ENCODE measurements at regions not wholly inside any gene's neighbourhood (a gene's known extent, or its start where the extent isn't known, plus 50 kb on each side); places are given as distances from the start of the nearest gene placed in this dataset.

DNA sequence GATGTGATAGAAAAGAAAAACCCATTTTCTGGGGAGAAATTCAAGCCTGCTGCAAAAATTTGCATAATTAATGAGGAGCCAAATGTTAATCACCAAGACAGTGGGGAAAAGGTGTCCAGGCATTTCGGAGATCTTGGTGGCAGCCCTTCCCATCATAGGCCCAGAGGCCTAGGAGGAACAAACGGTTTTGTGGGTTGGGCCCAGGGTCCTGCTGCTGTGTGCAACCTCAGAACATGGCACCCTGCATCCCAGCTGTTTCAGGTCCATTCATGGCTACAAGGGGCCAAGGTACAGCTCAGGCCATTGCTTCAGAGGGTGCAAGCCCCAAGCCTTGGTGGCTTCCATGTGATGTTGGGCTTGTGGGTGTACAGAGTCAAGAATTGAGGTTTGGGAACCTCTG, 189.8 kb upstream of the IMPG1 start:
- TF ChIP-seq, protein P1, sequence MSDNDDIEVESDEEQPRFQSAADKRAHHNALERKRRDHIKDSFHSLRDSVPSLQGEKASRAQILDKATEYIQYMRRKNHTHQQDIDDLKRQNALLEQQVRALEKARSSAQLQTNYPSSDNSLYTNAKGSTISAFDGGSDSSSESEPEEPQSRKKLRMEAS (CRISPR knock-in tag; IDR thresholded peaks at IDR 0.05) = no peak
- TF ChIP-seq SMC3 (conservative IDR thresholded peaks at IDR 0.05; ENCODE audit: insufficient read depth, low read depth, low read length) (no peak), ZNF224 (CRISPR knock-in tag; IDR thresholded peaks at IDR 0.05) (no peak), SREBF2 (CRISPR knock-in tag; IDR thresholded peaks at IDR 0.05) (no peak), GABPB1 (CRISPR knock-in tag; IDR thresholded peaks at IDR 0.05) (no peak)
- TF ChIP-seq, protein P2, sequence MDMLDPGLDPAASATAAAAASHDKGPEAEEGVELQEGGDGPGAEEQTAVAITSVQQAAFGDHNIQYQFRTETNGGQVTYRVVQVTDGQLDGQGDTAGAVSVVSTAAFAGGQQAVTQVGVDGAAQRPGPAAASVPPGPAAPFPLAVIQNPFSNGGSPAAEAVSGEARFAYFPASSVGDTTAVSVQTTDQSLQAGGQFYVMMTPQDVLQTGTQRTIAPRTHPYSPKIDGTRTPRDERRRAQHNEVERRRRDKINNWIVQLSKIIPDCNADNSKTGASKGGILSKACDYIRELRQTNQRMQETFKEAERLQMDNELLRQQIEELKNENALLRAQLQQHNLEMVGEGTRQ (CRISPR knock-in tag; IDR thresholded peaks at IDR 0.05) = no peak
- TF ChIP-seq, protein P3, sequence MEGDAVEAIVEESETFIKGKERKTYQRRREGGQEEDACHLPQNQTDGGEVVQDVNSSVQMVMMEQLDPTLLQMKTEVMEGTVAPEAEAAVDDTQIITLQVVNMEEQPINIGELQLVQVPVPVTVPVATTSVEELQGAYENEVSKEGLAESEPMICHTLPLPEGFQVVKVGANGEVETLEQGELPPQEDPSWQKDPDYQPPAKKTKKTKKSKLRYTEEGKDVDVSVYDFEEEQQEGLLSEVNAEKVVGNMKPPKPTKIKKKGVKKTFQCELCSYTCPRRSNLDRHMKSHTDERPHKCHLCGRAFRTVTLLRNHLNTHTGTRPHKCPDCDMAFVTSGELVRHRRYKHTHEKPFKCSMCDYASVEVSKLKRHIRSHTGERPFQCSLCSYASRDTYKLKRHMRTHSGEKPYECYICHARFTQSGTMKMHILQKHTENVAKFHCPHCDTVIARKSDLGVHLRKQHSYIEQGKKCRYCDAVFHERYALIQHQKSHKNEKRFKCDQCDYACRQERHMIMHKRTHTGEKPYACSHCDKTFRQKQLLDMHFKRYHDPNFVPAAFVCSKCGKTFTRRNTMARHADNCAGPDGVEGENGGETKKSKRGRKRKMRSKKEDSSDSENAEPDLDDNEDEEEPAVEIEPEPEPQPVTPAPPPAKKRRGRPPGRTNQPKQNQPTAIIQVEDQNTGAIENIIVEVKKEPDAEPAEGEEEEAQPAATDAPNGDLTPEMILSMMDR (IDR thresholded peaks at IDR 0.05 in 2 of 3, conservative IDR thresholded peaks at IDR 0.05 in 1 of 3; ENCODE audit: insufficient read depth in 2 of 3, low read depth in 1 of 3, low read length in 3 of 3) = no peak

Data from K562 (cell line).